ENCODE measurements at regions not wholly inside any gene's neighbourhood (a gene's known extent, or its start where the extent isn't known, plus 50 kb on each side); places are given as distances from the start of the nearest gene placed in this dataset.

- DNase-seq, result no peak
- Mint-ChIP-seq H3K4me3 (no peak overlapping the region), H3K27me3 (ENCODE audit: low read depth in 2 of 2) (no peaks in the 10 kb centered on the region), H3K27ac (no peak overlapping the region), H3K4me1 (no peaks in the 10 kb centered on the region), H3K36me3 (no peaks in the 10 kb centered on the region), H3K9me3 (peaks cover 0 to 5% of the 10 kb centered on the region in 2 donors)
- ATAC-seq, result no peak
- Histone ChIP-seq H3K4me1 (ENCODE audit: control insufficient read depth, insufficient read depth, low read length) (no peaks in the 10 kb centered on the region), H3K27me3 (ENCODE audit: control insufficient read depth, insufficient read depth, low read length) (no peaks in the 10 kb centered on the region), H3K4me3 (ENCODE audit: low read length) (no peak overlapping the region), H3K27ac (ENCODE audit: low read length) (no peak overlapping the region), H3K36me3 (ENCODE audit: control insufficient read depth, insufficient read depth, low read length) (no peaks in the 10 kb centered on the region), H3K9me3 (ENCODE audit: control insufficient read depth, insufficient read depth, low read length) (no peaks in the 10 kb centered on the region)
- intact Hi-C loops (cut with micrococcal nuclease), result no loop called here
- WGBS (ENCODE audit: insufficient coverage), result 100% methylated on average over 1 of the region's 5 CpGs
- TF ChIP-seq, protein P1, sequence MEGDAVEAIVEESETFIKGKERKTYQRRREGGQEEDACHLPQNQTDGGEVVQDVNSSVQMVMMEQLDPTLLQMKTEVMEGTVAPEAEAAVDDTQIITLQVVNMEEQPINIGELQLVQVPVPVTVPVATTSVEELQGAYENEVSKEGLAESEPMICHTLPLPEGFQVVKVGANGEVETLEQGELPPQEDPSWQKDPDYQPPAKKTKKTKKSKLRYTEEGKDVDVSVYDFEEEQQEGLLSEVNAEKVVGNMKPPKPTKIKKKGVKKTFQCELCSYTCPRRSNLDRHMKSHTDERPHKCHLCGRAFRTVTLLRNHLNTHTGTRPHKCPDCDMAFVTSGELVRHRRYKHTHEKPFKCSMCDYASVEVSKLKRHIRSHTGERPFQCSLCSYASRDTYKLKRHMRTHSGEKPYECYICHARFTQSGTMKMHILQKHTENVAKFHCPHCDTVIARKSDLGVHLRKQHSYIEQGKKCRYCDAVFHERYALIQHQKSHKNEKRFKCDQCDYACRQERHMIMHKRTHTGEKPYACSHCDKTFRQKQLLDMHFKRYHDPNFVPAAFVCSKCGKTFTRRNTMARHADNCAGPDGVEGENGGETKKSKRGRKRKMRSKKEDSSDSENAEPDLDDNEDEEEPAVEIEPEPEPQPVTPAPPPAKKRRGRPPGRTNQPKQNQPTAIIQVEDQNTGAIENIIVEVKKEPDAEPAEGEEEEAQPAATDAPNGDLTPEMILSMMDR (IDR thresholded peaks at IDR 0.05), result no peak
Observed at GRCh38 chr21:23799376-23799775, 1807.9 kb downstream of the MRPL39 start.

GRCh38 chr21:23792300-23792699, 1815.0 kb downstream of the MRPL39 start:
- Mint-ChIP-seq H3K4me3 (no peak overlapping the region), H3K36me3 (no peaks in the 10 kb centered on the region), H3K27ac (no peak overlapping the region), H3K4me1 (no peaks in the 10 kb centered on the region), H3K9me3 (peaks cover 4 to 7% of the 10 kb centered on the region in 2 donors), H3K27me3 (ENCODE audit: low read depth in 2 of 2) (no peaks in the 10 kb centered on the region)
- H3K36me3 ChIP-seq (ENCODE audit: control insufficient read depth, insufficient read depth, low read length), result no peaks in the 10 kb centered on the region
- no peak for ATAC-seq
- TF ChIP-seq, protein P1 (IDR thresholded peaks at IDR 0.05), result no peak
- no peaks in the 10 kb centered on the region for H3K27me3 ChIP-seq (ENCODE audit: control insufficient read depth, insufficient read depth, low read length)
- no peaks in the 10 kb centered on the region for H3K4me1 ChIP-seq (ENCODE audit: control insufficient read depth, insufficient read depth, low read length)
- no peak overlapping the region for H3K27ac ChIP-seq (ENCODE audit: low read length)
- no CpG with 5 or more reads among the region's 1 CpG for WGBS (ENCODE audit: insufficient coverage)
- DNase-seq, result no peak
- H3K4me3 ChIP-seq (ENCODE audit: low read length), result no peak overlapping the region
- no peaks in the 10 kb centered on the region for H3K9me3 ChIP-seq (ENCODE audit: control insufficient read depth, insufficient read depth, low read length)
- intact Hi-C loops (cut with micrococcal nuclease), result no loop called here

GRCh38 chr21:23789864-23790263, 1817.4 kb downstream of the MRPL39 start:
- no peak overlapping the region for H3K27ac Mint-ChIP-seq
- TF ChIP-seq, protein P1 (IDR thresholded peaks at IDR 0.05), result no peak
- intact Hi-C loops (cut with micrococcal nuclease), result no loop called here
- H3K27me3 Mint-ChIP-seq (ENCODE audit: low read depth in 2 of 2), result no peaks in the 10 kb centered on the region
- H3K9me3 Mint-ChIP-seq, result peaks cover 4 to 7% of the 10 kb centered on the region in 2 donors
- no peaks in the 10 kb centered on the region for H3K4me1 Mint-ChIP-seq
- no peaks in the 10 kb centered on the region for H3K36me3 ChIP-seq (ENCODE audit: control insufficient read depth, insufficient read depth, low read length)
- H3K27ac ChIP-seq (ENCODE audit: low read length), result no peak overlapping the region
- H3K4me1 ChIP-seq (ENCODE audit: control insufficient read depth, insufficient read depth, low read length), result no peaks in the 10 kb centered on the region
- 86% methylated on average over 1 of the region's 1 CpG for WGBS (ENCODE audit: insufficient coverage)
- H3K4me3 Mint-ChIP-seq, result no peak overlapping the region
- H3K36me3 Mint-ChIP-seq, result no peaks in the 10 kb centered on the region
- no peaks in the 10 kb centered on the region for H3K27me3 ChIP-seq (ENCODE audit: control insufficient read depth, insufficient read depth, low read length)
- H3K9me3 ChIP-seq (ENCODE audit: control insufficient read depth, insufficient read depth, low read length), result no peaks in the 10 kb centered on the region
- no peak for ATAC-seq
- no peak overlapping the region for H3K4me3 ChIP-seq (ENCODE audit: low read length)
- no peak for DNase-seq

DNA sequence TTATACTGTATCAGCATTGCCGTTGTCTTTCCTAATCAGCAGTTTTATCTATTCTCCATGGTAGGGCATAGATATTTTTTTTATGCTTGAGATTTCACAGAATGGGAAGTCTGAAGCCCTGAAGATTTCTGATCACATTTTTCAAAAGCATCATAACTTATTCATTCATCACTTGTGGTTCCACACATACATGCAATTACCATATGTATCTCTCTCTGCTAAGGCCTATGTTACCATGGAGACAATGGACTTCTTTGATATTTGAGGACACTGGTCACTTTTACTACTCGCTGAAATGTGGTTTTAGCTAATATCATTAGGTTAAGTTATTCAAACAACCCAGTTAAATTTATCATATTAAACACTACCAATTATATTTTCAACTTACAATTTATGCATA, 1827.0 kb downstream of the MRPL39 start:
- no peak overlapping the region for H3K4me3 Mint-ChIP-seq
- H3K4me3 ChIP-seq (ENCODE audit: low read length), result no peak overlapping the region
- H3K36me3 ChIP-seq (ENCODE audit: control insufficient read depth, insufficient read depth, low read length), result no peaks in the 10 kb centered on the region
- peaks cover 7 to 12% of the 10 kb centered on the region in 2 donors for H3K9me3 Mint-ChIP-seq
- no peaks in the 10 kb centered on the region for H3K36me3 Mint-ChIP-seq
- H3K27me3 Mint-ChIP-seq (ENCODE audit: low read depth in 2 of 2), result no peaks in the 10 kb centered on the region
- no peak overlapping the region for H3K27ac ChIP-seq (ENCODE audit: low read length)
- intact Hi-C loops (cut with micrococcal nuclease), result no loop called here
- no CpG with 5 or more reads among the region's 2 CpGs for WGBS (ENCODE audit: insufficient coverage)
- H3K4me1 Mint-ChIP-seq, result no peaks in the 10 kb centered on the region
- H3K27me3 ChIP-seq (ENCODE audit: control insufficient read depth, insufficient read depth, low read length), result no peaks in the 10 kb centered on the region
- TF ChIP-seq, protein P1 (IDR thresholded peaks at IDR 0.05), result no peak
- ATAC-seq (no peak), DNase-seq (no peak)
- H3K9me3 ChIP-seq (ENCODE audit: control insufficient read depth, insufficient read depth, low read length), result no peaks in the 10 kb centered on the region
- no peaks in the 10 kb centered on the region for H3K4me1 ChIP-seq (ENCODE audit: control insufficient read depth, insufficient read depth, low read length)
- no peak overlapping the region for H3K27ac Mint-ChIP-seq

Data from natural killer cell (primary cell).